ENCODE measurements at regions not wholly inside any gene's neighbourhood (a gene's known extent, or its start where the extent isn't known, plus 50 kb on each side); places are given as distances from the start of the nearest gene placed in this dataset.

DNA sequence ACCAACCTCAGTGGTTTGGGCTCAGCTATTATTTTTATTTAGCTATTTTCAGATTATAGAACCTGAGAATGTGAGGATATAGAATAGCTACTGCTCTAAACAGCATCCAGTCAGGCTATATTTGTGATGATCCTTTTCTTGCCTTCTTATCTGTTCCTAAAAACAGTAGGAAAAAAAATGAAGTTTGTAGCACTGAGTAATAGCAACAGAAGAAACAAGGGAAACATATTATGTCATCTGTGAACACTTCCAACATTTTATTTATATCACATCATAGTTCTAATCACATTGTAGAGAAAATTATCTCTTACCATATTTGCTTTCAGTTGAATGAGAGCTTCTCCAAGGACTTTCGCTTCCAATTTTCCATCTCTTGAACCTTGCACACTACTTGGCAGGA is 229.6 kb upstream of the PTPRZ1 start:
- Histone ChIP-seq H3K4me1 (ENCODE audit: control insufficient read depth in 1 of 2, insufficient read depth in 2 of 2, low read length in 2 of 2) (no peaks in the 10 kb centered on the region), H3K27me3 (ENCODE audit: insufficient read depth, low read length) (no peaks in the 10 kb centered on the region), H3K36me3 (ENCODE audit: control insufficient read depth in 1 of 2, insufficient read depth in 2 of 2, low read length in 2 of 2) (no peaks in the 10 kb centered on the region), H3K9me2 (ENCODE audit: insufficient read depth) (no peaks in the 10 kb centered on the region), H3K9me3 (ENCODE audit: control insufficient read depth in 1 of 2, insufficient read depth in 1 of 2, low read depth in 1 of 2, low read length in 2 of 2) (no peaks in the 10 kb centered on the region), H3K9ac (ENCODE audit: low read length) (no peak overlapping the region), H3K27ac (ENCODE audit: low read depth, low read length) (no peak overlapping the region), H4K20me1 (ENCODE audit: insufficient read depth) (no peaks in the 10 kb centered on the region), H3K4me3 (replicated peaks in 1 of 2; ENCODE audit: low read depth in 1 of 2, low read length in 2 of 2) (no peak overlapping the region), H3K79me2 (ENCODE audit: insufficient read depth, low read length) (no peaks in the 10 kb centered on the region), H2AFZ (ENCODE audit: low read depth, low read length, poor library complexity, severe bottlenecking) (no peak overlapping the region), H3K4me2 (ENCODE audit: low read length) (no peak overlapping the region)
- ChIA-PET POLR2A (no interaction called here), CTCF (no interaction called here), RAD21 (ENCODE audit: low non-redundant PET in 1 of 2, low total read pairs in 2 of 2, uncharacterized antibody in 2 of 2, unreplicated experiment in 2 of 2) (no interaction called here)
- TF ChIP-seq, protein P1, sequence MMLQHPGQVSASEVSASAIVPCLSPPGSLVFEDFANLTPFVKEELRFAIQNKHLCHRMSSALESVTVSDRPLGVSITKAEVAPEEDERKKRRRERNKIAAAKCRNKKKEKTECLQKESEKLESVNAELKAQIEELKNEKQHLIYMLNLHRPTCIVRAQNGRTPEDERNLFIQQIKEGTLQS (IDR thresholded peaks at IDR 0.05) = no peak
- TF ChIP-seq SIN3A (IDR thresholded peaks at IDR 0.05; ENCODE audit: low read depth) = no peak
- TF ChIP-seq, protein P2, sequence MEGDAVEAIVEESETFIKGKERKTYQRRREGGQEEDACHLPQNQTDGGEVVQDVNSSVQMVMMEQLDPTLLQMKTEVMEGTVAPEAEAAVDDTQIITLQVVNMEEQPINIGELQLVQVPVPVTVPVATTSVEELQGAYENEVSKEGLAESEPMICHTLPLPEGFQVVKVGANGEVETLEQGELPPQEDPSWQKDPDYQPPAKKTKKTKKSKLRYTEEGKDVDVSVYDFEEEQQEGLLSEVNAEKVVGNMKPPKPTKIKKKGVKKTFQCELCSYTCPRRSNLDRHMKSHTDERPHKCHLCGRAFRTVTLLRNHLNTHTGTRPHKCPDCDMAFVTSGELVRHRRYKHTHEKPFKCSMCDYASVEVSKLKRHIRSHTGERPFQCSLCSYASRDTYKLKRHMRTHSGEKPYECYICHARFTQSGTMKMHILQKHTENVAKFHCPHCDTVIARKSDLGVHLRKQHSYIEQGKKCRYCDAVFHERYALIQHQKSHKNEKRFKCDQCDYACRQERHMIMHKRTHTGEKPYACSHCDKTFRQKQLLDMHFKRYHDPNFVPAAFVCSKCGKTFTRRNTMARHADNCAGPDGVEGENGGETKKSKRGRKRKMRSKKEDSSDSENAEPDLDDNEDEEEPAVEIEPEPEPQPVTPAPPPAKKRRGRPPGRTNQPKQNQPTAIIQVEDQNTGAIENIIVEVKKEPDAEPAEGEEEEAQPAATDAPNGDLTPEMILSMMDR (IDR thresholded peaks at IDR 0.05 in 2 of 3, conservative IDR thresholded peaks at IDR 0.05 in 1 of 3; ENCODE audit: borderline replicate concordance in 1 of 3, insufficient read depth in 1 of 3, low read depth in 2 of 3, low read length in 2 of 3) = no peak
- TF ChIP-seq SRF (IDR thresholded peaks at IDR 0.05; ENCODE audit: low read depth) = no peak
- TF ChIP-seq POLR2A (IDR thresholded peaks at IDR 0.05; ENCODE audit: borderline replicate concordance, extremely low read depth, insufficient read depth, insufficient read length) = no peak
- no peak for TF ChIP-seq SP1 (IDR thresholded peaks at IDR 0.05; ENCODE audit: low read depth)
- no peak for TF ChIP-seq FOSL1 (IDR thresholded peaks at IDR 0.05; ENCODE audit: low read depth)
- TF ChIP-seq ELF1 (IDR thresholded peaks at IDR 0.05; ENCODE audit: borderline replicate concordance, low read depth) = no peak
- no peak for TF ChIP-seq RAD21 (IDR thresholded peaks at IDR 0.05; ENCODE audit: low read depth)
- TF ChIP-seq EZH2 (IDR thresholded peaks at IDR 0.05) = no peak
- no TSS peak for BruUV-seq (replicated peaks)
- DNase-seq (ENCODE audit: low read depth, low spot score) (no peak), ATAC-seq (no peak)
- intact Hi-C loops (cut with micrococcal nuclease) = no loop called here

DNA sequence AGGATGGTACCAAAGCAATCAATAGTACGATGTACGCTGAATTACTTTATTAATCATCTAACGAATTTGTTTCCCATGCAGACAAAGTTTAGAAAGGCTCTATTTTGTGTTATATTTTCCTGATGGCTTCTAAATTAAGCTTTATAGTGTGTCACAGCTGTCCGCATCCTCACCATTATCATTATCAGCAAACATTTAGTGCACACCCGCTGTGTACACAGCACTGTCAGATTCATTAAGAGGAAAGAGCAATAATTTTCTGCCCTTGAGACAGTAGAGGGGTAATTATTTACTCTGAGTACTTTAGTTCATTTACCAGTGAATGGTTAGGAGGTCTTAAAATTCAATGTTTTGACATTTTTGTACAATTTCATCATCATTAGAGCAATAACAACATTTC is 233.3 kb upstream of the PTPRZ1 start:
- no peaks in the 10 kb centered on the region for H3K4me1 ChIP-seq (ENCODE audit: control insufficient read depth in 1 of 2, insufficient read depth in 2 of 2, low read length in 2 of 2)
- no peak overlapping the region for H2AFZ ChIP-seq (ENCODE audit: low read depth, low read length, poor library complexity, severe bottlenecking)
- no peaks in the 10 kb centered on the region for H3K36me3 ChIP-seq (ENCODE audit: control insufficient read depth in 1 of 2, insufficient read depth in 2 of 2, low read length in 2 of 2)
- no peak for ATAC-seq
- CTCF ChIA-PET = no interaction called here
- BruUV-seq (replicated peaks) = no TSS peak
- H3K9me2 ChIP-seq (ENCODE audit: insufficient read depth) = no peaks in the 10 kb centered on the region
- TF ChIP-seq ZNF274 (IDR thresholded peaks at IDR 0.05; ENCODE audit: low read depth, low read length) = no peak
- TF ChIP-seq ELF1 (IDR thresholded peaks at IDR 0.05; ENCODE audit: borderline replicate concordance, low read depth) = no peak
- TF ChIP-seq CBX3 (IDR thresholded peaks at IDR 0.05; ENCODE audit: low read depth) = no peak
- no peak for TF ChIP-seq YY1 (IDR thresholded peaks at IDR 0.05; ENCODE audit: extremely low read depth, insufficient replicate concordance, low read depth, low read length)
- TF ChIP-seq, protein P3, sequence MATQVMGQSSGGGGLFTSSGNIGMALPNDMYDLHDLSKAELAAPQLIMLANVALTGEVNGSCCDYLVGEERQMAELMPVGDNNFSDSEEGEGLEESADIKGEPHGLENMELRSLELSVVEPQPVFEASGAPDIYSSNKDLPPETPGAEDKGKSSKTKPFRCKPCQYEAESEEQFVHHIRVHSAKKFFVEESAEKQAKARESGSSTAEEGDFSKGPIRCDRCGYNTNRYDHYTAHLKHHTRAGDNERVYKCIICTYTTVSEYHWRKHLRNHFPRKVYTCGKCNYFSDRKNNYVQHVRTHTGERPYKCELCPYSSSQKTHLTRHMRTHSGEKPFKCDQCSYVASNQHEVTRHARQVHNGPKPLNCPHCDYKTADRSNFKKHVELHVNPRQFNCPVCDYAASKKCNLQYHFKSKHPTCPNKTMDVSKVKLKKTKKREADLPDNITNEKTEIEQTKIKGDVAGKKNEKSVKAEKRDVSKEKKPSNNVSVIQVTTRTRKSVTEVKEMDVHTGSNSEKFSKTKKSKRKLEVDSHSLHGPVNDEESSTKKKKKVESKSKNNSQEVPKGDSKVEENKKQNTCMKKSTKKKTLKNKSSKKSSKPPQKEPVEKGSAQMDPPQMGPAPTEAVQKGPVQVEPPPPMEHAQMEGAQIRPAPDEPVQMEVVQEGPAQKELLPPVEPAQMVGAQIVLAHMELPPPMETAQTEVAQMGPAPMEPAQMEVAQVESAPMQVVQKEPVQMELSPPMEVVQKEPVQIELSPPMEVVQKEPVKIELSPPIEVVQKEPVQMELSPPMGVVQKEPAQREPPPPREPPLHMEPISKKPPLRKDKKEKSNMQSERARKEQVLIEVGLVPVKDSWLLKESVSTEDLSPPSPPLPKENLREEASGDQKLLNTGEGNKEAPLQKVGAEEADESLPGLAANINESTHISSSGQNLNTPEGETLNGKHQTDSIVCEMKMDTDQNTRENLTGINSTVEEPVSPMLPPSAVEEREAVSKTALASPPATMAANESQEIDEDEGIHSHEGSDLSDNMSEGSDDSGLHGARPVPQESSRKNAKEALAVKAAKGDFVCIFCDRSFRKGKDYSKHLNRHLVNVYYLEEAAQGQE (IDR thresholded peaks at IDR 0.05; ENCODE audit: low read depth) = no peak
- H3K9ac ChIP-seq (ENCODE audit: low read length) = no peak overlapping the region
- H3K4me2 ChIP-seq (ENCODE audit: low read length) = no peak overlapping the region
- no peaks in the 10 kb centered on the region for H3K9me3 ChIP-seq (ENCODE audit: control insufficient read depth in 1 of 2, insufficient read depth in 1 of 2, low read depth in 1 of 2, low read length in 2 of 2)
- no peak for DNase-seq (ENCODE audit: low read depth, low spot score)
- RAD21 ChIA-PET (ENCODE audit: low non-redundant PET in 1 of 2, low total read pairs in 2 of 2, uncharacterized antibody in 2 of 2, unreplicated experiment in 2 of 2) = no interaction called here
- H3K27me3 ChIP-seq (ENCODE audit: insufficient read depth, low read length) = no peaks in the 10 kb centered on the region
- POLR2A ChIA-PET = no interaction called here
- intact Hi-C loops (cut with micrococcal nuclease) = no loop called here
- no peaks in the 10 kb centered on the region for H4K20me1 ChIP-seq (ENCODE audit: insufficient read depth)
- H3K27ac ChIP-seq (ENCODE audit: low read depth, low read length) = no peak overlapping the region
- H3K79me2 ChIP-seq (ENCODE audit: insufficient read depth, low read length) = no peaks in the 10 kb centered on the region
- H3K4me3 ChIP-seq (replicated peaks in 1 of 2; ENCODE audit: low read depth in 1 of 2, low read length in 2 of 2) = no peak overlapping the region
